ENCODE measurements at regions not wholly inside any gene's neighbourhood (a gene's known extent, or its start where the extent isn't known, plus 50 kb on each side); places are given as distances from the start of the nearest gene placed in this dataset.

GRCh38 chr14:104284107-104284592, 145.8 kb downstream of the KIF26A start:
- TF ChIP-seq, protein P1, sequence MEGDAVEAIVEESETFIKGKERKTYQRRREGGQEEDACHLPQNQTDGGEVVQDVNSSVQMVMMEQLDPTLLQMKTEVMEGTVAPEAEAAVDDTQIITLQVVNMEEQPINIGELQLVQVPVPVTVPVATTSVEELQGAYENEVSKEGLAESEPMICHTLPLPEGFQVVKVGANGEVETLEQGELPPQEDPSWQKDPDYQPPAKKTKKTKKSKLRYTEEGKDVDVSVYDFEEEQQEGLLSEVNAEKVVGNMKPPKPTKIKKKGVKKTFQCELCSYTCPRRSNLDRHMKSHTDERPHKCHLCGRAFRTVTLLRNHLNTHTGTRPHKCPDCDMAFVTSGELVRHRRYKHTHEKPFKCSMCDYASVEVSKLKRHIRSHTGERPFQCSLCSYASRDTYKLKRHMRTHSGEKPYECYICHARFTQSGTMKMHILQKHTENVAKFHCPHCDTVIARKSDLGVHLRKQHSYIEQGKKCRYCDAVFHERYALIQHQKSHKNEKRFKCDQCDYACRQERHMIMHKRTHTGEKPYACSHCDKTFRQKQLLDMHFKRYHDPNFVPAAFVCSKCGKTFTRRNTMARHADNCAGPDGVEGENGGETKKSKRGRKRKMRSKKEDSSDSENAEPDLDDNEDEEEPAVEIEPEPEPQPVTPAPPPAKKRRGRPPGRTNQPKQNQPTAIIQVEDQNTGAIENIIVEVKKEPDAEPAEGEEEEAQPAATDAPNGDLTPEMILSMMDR (IDR thresholded peaks at IDR 0.05) = no peak
- no peak for TF ChIP-seq POLR2AphosphoS5 (IDR thresholded peaks at IDR 0.05)
